CD8-positive, alpha-beta memory T cell (primary cell): ENCODE measurements at regions not wholly inside any gene's neighbourhood (a gene's known extent, or its start where the extent isn't known, plus 50 kb on each side); places are given as distances from the start of the nearest gene placed in this dataset.

ENCODE experiments used
- CTCF ChIA-PET: fragments of 350-600 bp; sonication (Branson Sonifier 250); formaldehyde crosslinking; loops from one replicate; lab custom pipeline; 2021; ENCODE audit warnings: antibody characterized with exemption; lab: Charles Lee
- POLR2A ChIA-PET: fragments of 350-600 bp; sonication (Branson Sonifier 250); formaldehyde crosslinking; loops from one replicate; lab custom pipeline; 2021; ENCODE audit warnings: antibody characterized with exemption; lab: Charles Lee
- DNase-seq, 5 donors: peaks; one replicate each; pipeline versions ENCODE4 v3.0.0 to v3.0.0-alpha.2; 2020 to 2022; ENCODE audit warnings: mixed read lengths in 1 of 5
- H3K27ac ChIP-seq: one replicate; pipeline ENCODE4 v1.7.0; 2013; ENCODE audit warnings: low read depth, mild to moderate bottlenecking, low read length, moderate library complexity
- H3K27me3 ChIP-seq: 2 replicates; pipeline ENCODE4 v1.7.0; 2013; ENCODE audit warnings: low read length, mild to moderate bottlenecking; ENCODE audit not compliant: insufficient read depth, poor library complexity, severe bottlenecking
- H3K36me3 ChIP-seq: 2 replicates; pipeline ENCODE4 v1.7.0; 2013; ENCODE audit warnings: mild to moderate bottlenecking, low read length, moderate library complexity; ENCODE audit not compliant: insufficient read depth
- H3K4me1 ChIP-seq: 2 replicates; pipeline ENCODE4 v1.7.0; 2013; ENCODE audit warnings: mild to moderate bottlenecking, low read length, moderate library complexity; ENCODE audit not compliant: insufficient read depth
- H3K4me3 ChIP-seq: 2 replicates; pipeline ENCODE4 v1.7.0; 2013; ENCODE audit warnings: mild to moderate bottlenecking, low read length
- H3K9me3 ChIP-seq: 2 replicates; pipeline ENCODE4 v1.7.0; 2013; ENCODE audit warnings: mild to moderate bottlenecking, low read length
- H3K27ac Mint-ChIP-seq, 8 donors: one replicate each; pipeline ENCODE4 v1.8.0; 2020 to 2021; ENCODE audit warnings: mixed read lengths in 8 of 8, mild to moderate bottlenecking in 6 of 8, inconsistent platforms in 3 of 8, moderate library complexity in 3 of 8
- H3K27me3 Mint-ChIP-seq, 2 donors: one replicate each; pipeline ENCODE4 v1.8.0; 2020 to 2021; ENCODE audit warnings: mixed read lengths in 2 of 2, mild to moderate bottlenecking in 1 of 2, moderate library complexity in 1 of 2
- H3K36me3 Mint-ChIP-seq, 3 donors: one replicate each; pipeline ENCODE4 v1.8.0; 2020 to 2021; ENCODE audit warnings: mixed read lengths in 3 of 3, inconsistent platforms in 1 of 3, mild to moderate bottlenecking in 1 of 3
- H3K4me1 Mint-ChIP-seq, 3 donors: one replicate each; pipeline ENCODE4 v1.8.0; 2020 to 2021; ENCODE audit warnings: mixed read lengths in 3 of 3, inconsistent platforms in 1 of 3, mild to moderate bottlenecking in 1 of 3
- H3K4me3 Mint-ChIP-seq, 7 donors: one replicate each; pipeline ENCODE4 v1.8.0; 2020 to 2021; ENCODE audit warnings: mixed read lengths in 7 of 7, mild to moderate bottlenecking in 6 of 7, moderate library complexity in 4 of 7, inconsistent platforms in 2 of 7
- H3K9me3 Mint-ChIP-seq, 5 donors: one replicate each; pipeline ENCODE4 v1.8.0; 2020 to 2022; ENCODE audit warnings: mixed read lengths in 5 of 5, mild to moderate bottlenecking in 3 of 5, moderate library complexity in 2 of 5, inconsistent platforms in 1 of 5

DNA sequence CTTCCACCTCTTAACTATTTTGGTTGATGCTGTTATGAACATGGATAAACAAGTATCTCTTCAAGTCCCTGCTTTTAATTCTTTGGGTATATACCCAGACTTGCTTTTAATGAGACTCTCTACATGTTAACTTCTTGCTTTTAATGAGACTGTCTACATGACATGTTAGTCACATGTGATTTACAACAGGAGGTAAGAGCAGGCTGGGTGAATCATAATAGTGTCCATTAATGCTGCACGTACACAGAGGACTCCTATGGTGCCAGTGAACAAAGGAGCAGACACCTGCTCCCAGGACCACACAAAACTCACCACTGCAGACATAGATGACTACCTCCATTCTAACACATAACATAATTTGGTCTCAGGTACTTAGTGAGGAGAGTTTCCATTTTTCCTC is 273.4 kb upstream of the NSMCE3 start:
- POLR2A ChIA-PET = no interaction called here
- H3K4me1 ChIP-seq = no peaks in the 10 kb centered on the region
- Mint-ChIP-seq H3K9me3 (peaks cover 0 to 10% (median 7%) of the 10 kb centered on the region in 5 donors), H3K4me3 (no peak overlapping the region), H3K27ac (no peak overlapping the region), H3K36me3 (no peaks in the 10 kb centered on the region), H3K27me3 (peaks cover 10 to 27% of the 10 kb centered on the region in 2 donors), H3K4me1 (no peaks in the 10 kb centered on the region)
- H3K4me3 ChIP-seq = no peak overlapping the region
- no peak overlapping the region for H3K27ac ChIP-seq
- DNase-seq = no peak
- CTCF ChIA-PET = no interaction called here
- H3K9me3 ChIP-seq = no peaks in the 10 kb centered on the region
- no peaks in the 10 kb centered on the region for H3K27me3 ChIP-seq
- H3K36me3 ChIP-seq = no peaks in the 10 kb centered on the region

- H3K9me3 Mint-ChIP-seq = peaks cover 0 to 7% (median 4%) of the 10 kb centered on the region in 5 donors
- no peaks in the 10 kb centered on the region for H3K4me1 Mint-ChIP-seq
- POLR2A ChIA-PET = no interaction called here
- no peak for DNase-seq
- Histone ChIP-seq H3K36me3 (no peaks in the 10 kb centered on the region), H3K4me3 (no peak overlapping the region), H3K27me3 (no peaks in the 10 kb centered on the region), H3K9me3 (no peaks in the 10 kb centered on the region), H3K4me1 (no peaks in the 10 kb centered on the region), H3K27ac (no peak overlapping the region)
- no peak overlapping the region for H3K27ac Mint-ChIP-seq
- H3K27me3 Mint-ChIP-seq = peaks cover 10 to 22% of the 10 kb centered on the region in 2 donors
- no peak overlapping the region for H3K4me3 Mint-ChIP-seq
- H3K36me3 Mint-ChIP-seq = no peaks in the 10 kb centered on the region
- CTCF ChIA-PET = no interaction called here
Measured at GRCh38 chr15:29541309-29541708, 271.7 kb upstream of the NSMCE3 start.

- H3K36me3 Mint-ChIP-seq = no peaks in the 10 kb centered on the region
- no peak overlapping the region for H3K4me3 ChIP-seq
- no peak overlapping the region for H3K27ac Mint-ChIP-seq
- no peaks in the 10 kb centered on the region for H3K27me3 ChIP-seq
- ChIA-PET POLR2A (no interaction called here), CTCF (no interaction called here)
- DNase-seq = no peak
- H3K36me3 ChIP-seq = no peaks in the 10 kb centered on the region
- H3K27me3 Mint-ChIP-seq = peaks cover 11 to 18% of the 10 kb centered on the region in 2 donors
- no peaks in the 10 kb centered on the region for H3K4me1 ChIP-seq
- H3K4me1 Mint-ChIP-seq = no peaks in the 10 kb centered on the region
- H3K4me3 Mint-ChIP-seq = no peak overlapping the region
- H3K9me3 Mint-ChIP-seq = peaks cover 0 to 2% (median 0%) of the 10 kb centered on the region in 5 donors
- H3K9me3 ChIP-seq = no peaks in the 10 kb centered on the region
- H3K27ac ChIP-seq = no peak overlapping the region
Measured at GRCh38 chr15:29540479-29540878, 270.9 kb upstream of the NSMCE3 start.

DNA sequence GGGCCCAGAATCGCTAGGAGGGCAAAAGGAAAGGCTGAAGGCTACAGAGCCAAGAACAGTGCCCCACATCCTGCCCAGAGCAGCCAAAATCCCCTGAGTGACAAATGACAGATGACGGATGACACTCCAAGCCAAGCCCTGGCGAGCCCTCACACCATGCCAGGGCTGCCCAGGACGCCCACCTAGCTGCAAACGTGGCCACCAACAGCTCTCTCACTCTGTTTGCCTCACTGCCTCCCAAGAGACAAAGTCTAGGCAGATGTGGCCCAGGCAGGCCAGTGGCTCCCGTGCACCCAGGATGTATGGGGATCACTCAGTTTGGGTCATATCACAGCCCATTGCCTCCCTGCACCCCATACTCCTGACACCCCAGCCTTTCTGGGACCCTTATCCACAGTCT is 270.1 kb upstream of the NSMCE3 start:
- Mint-ChIP-seq H3K27me3 (peaks cover 11 to 18% of the 10 kb centered on the region in 2 donors), H3K27ac (no peak overlapping the region), H3K9me3 (peaks cover 0 to 2% (median 0%) of the 10 kb centered on the region in 5 donors), H3K4me1 (no peaks in the 10 kb centered on the region), H3K36me3 (no peaks in the 10 kb centered on the region), H3K4me3 (no peak overlapping the region)
- no peak for DNase-seq
- H3K9me3 ChIP-seq = no peaks in the 10 kb centered on the region
- no peak overlapping the region for H3K4me3 ChIP-seq
- H3K36me3 ChIP-seq = no peaks in the 10 kb centered on the region
- ChIA-PET POLR2A (no interaction called here), CTCF (no interaction called here)
- no peak overlapping the region for H3K27ac ChIP-seq
- no peaks in the 10 kb centered on the region for H3K27me3 ChIP-seq
- H3K4me1 ChIP-seq = no peaks in the 10 kb centered on the region

- no peak overlapping the region for H3K27ac ChIP-seq
- H3K36me3 ChIP-seq = no peaks in the 10 kb centered on the region
- no peaks in the 10 kb centered on the region for H3K4me1 ChIP-seq
- Mint-ChIP-seq H3K36me3 (no peaks in the 10 kb centered on the region), H3K27ac (no peak overlapping the region), H3K9me3 (peaks cover 0 to 2% (median 0%) of the 10 kb centered on the region in 5 donors), H3K4me3 (no peak overlapping the region), H3K27me3 (peaks cover 12 to 16% of the 10 kb centered on the region in 2 donors), H3K4me1 (no peaks in the 10 kb centered on the region)
- ChIA-PET POLR2A (no interaction called here), CTCF (no interaction called here)
- no peak overlapping the region for H3K4me3 ChIP-seq
- H3K9me3 ChIP-seq = no peaks in the 10 kb centered on the region
- no peaks in the 10 kb centered on the region for H3K27me3 ChIP-seq
- DNase-seq = no peak
Measured at GRCh38 chr15:29538044-29538443, 268.4 kb upstream of the NSMCE3 start.

DNA sequence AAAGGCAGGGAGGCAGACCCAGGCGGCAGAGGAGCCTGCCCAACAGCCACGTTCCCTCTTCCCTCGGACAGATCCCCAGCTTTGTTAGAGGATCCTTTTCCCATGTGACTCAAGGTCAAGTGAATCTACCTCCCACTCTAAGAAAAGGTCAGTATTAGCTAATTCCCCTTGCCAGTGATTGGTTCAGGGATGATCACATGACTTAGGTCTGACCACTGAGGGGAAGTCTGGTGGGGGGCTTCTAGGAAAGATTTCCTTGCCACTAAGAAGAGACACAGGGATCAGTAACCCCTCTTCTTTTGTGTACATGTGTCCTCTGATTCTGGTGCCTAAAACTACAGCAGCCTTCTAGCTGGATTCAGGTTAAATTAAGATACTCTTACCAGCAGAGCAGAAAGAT is 266.3 kb upstream of the NSMCE3 start:
- Mint-ChIP-seq H3K4me1 (no peaks in the 10 kb centered on the region), H3K27ac (no peak overlapping the region), H3K36me3 (no peaks in the 10 kb centered on the region), H3K27me3 (peaks cover 7 to 8% of the 10 kb centered on the region in 2 donors), H3K4me3 (no peak overlapping the region), H3K9me3 (peaks cover 0 to 2% (median 0%) of the 10 kb centered on the region in 5 donors)
- ChIA-PET POLR2A (no interaction called here), CTCF (no interaction called here)
- H3K4me1 ChIP-seq = no peaks in the 10 kb centered on the region
- H3K9me3 ChIP-seq = no peaks in the 10 kb centered on the region
- no peaks in the 10 kb centered on the region for H3K27me3 ChIP-seq
- H3K36me3 ChIP-seq = no peaks in the 10 kb centered on the region
- H3K27ac ChIP-seq = no peak overlapping the region
- no peak overlapping the region for H3K4me3 ChIP-seq
- DNase-seq = no peak

GRCh38 chr15:29534378-29534777 is 264.8 kb upstream of the NSMCE3 start:
- ChIA-PET CTCF (no interaction called here), POLR2A (interaction anchor here (0.5 kb wide), 1 partner anchor 54 kb away, joined by 5 read pairs; no protein-coding TSS in a partner anchor)
- Histone ChIP-seq H3K27ac (no peak overlapping the region), H3K4me1 (no peaks in the 10 kb centered on the region), H3K4me3 (no peak overlapping the region), H3K36me3 (no peaks in the 10 kb centered on the region), H3K27me3 (no peaks in the 10 kb centered on the region), H3K9me3 (no peaks in the 10 kb centered on the region)
- no peak overlapping the region for H3K27ac Mint-ChIP-seq
- no peak overlapping the region for H3K4me3 Mint-ChIP-seq
- H3K27me3 Mint-ChIP-seq = peaks cover 4 to 6% of the 10 kb centered on the region in 2 donors
- H3K9me3 Mint-ChIP-seq = peaks cover 0 to 2% (median 0%) of the 10 kb centered on the region in 5 donors
- no peak for DNase-seq
- H3K4me1 Mint-ChIP-seq = no peaks in the 10 kb centered on the region
- no peaks in the 10 kb centered on the region for H3K36me3 Mint-ChIP-seq

GRCh38 chr15:29533647-29534046 is 264.0 kb upstream of the NSMCE3 start:
- CTCF ChIA-PET = no interaction called here

More at GRCh38 chr15:29533647-29534046, 264.0 kb upstream of the NSMCE3 start:
- Histone ChIP-seq H3K36me3 (no peaks in the 10 kb centered on the region), H3K4me1 (no peaks in the 10 kb centered on the region), H3K9me3 (no peaks in the 10 kb centered on the region), H3K27me3 (no peaks in the 10 kb centered on the region), H3K27ac (no peak overlapping the region), H3K4me3 (no peak overlapping the region)
- Mint-ChIP-seq H3K27ac (no peak overlapping the region), H3K27me3 (peaks cover 4 to 5% of the 10 kb centered on the region in 2 donors), H3K4me1 (no peaks in the 10 kb centered on the region), H3K4me3 (no peak overlapping the region), H3K9me3 (peaks cover 0 to 2% (median 0%) of the 10 kb centered on the region in 5 donors), H3K36me3 (no peaks in the 10 kb centered on the region)
- POLR2A ChIA-PET = no interaction called here
- DNase-seq = no peak
